Calu3 (cell line): ENCODE measurements at regions not wholly inside any gene's neighbourhood (a gene's known extent, or its start where the extent isn't known, plus 50 kb on each side); places are given as distances from the start of the nearest gene placed in this dataset.

Source experiments
- BruUV-seq: library from RNA; stranded (reverse); fragments of 400-500 nt; replicated peaks from 2 replicates; lab custom pipeline; 2021; lab: Mats Ljungman, UMichigan
- CTCF ChIA-PET: fragments of 300-600 bp; sonication (Branson Sonifier 250); formaldehyde crosslinking; loops from one replicate; lab custom pipeline; 2022; ENCODE audit warnings: antibody characterized with exemption; lab: Charles Lee
- DNase-seq: peaks from one replicate; pipeline ENCODE4 v3.0.0; 2022
- H3K27ac Mint-ChIP-seq: one replicate; pipeline ENCODE4 v1.8.0; 2022; ENCODE audit warnings: mixed read lengths; ENCODE audit not compliant: unreplicated experiment
- H3K27me3 Mint-ChIP-seq: one replicate; pipeline ENCODE4 v1.8.0; 2022; ENCODE audit warnings: mixed read lengths; ENCODE audit not compliant: unreplicated experiment
- H3K36me3 Mint-ChIP-seq: one replicate; pipeline ENCODE4 v1.8.0; 2022; ENCODE audit warnings: mild to moderate bottlenecking, moderate library complexity, mixed read lengths; ENCODE audit not compliant: insufficient read depth, unreplicated experiment
- H3K4me1 Mint-ChIP-seq: one replicate; pipeline ENCODE4 v1.8.0; 2022; ENCODE audit warnings: mild to moderate bottlenecking, low read depth, mixed read lengths; ENCODE audit not compliant: unreplicated experiment
- H3K4me3 Mint-ChIP-seq: one replicate; pipeline ENCODE4 v1.8.0; 2022; ENCODE audit warnings: mild to moderate bottlenecking, low read depth, moderate library complexity, mixed read lengths; ENCODE audit not compliant: unreplicated experiment
- H3K9me3 Mint-ChIP-seq: one replicate; pipeline ENCODE4 v1.8.0; 2022; ENCODE audit warnings: low read depth, mixed read lengths; ENCODE audit not compliant: unreplicated experiment
- CTCF ChIP-seq: fragments of 200-600 bp; IDR thresholded peaks from one replicate; pipeline ENCODE4 v1.8.0; 2022; ENCODE audit warnings: antibody characterized with exemption; ENCODE audit not compliant: unreplicated experiment
- intact Hi-C: fragments of 100-400 bp; cut with micrococcal nuclease; formaldehyde crosslinking; loops from one replicate; pipeline ENCODE4 v1.10.0; 2022; ENCODE audit not compliant: unreplicated experiment

GRCh38 chr5:101991486-101991885 is 304.6 kb downstream of the SLCO4C1 start:
- TF ChIP-seq CTCF = no peak
- no TSS peak for BruUV-seq

GRCh38 chr5:101989659-101990058 is 306.4 kb downstream of the SLCO4C1 start:
- CTCF ChIA-PET = no interaction called here
- H3K9me3 Mint-ChIP-seq = peaks cover 7% of the 10 kb centered on the region
- H3K36me3 Mint-ChIP-seq = no peaks in the 10 kb centered on the region
- no TSS peak for BruUV-seq
- no peak overlapping the region for H3K4me3 Mint-ChIP-seq
- no peak for TF ChIP-seq CTCF
- H3K4me1 Mint-ChIP-seq = peaks cover 10% of the 10 kb centered on the region
- intact Hi-C loops = no loop called here
- no peaks in the 10 kb centered on the region for H3K27me3 Mint-ChIP-seq
- no peak for DNase-seq
- no peak overlapping the region for H3K27ac Mint-ChIP-seq

More at GRCh38 chr5:101991486-101991885, 304.6 kb downstream of the SLCO4C1 start:
- no peak overlapping the region for H3K27ac Mint-ChIP-seq
- peaks cover 6% of the 10 kb centered on the region for H3K36me3 Mint-ChIP-seq
- no peak for DNase-seq
- peaks cover 7% of the 10 kb centered on the region for H3K9me3 Mint-ChIP-seq
- H3K27me3 Mint-ChIP-seq = no peaks in the 10 kb centered on the region
- CTCF ChIA-PET = interaction anchor here (0.7 kb wide), 1 partner anchor 1242 kb away, joined by 11 read pairs; no protein-coding TSS in a partner anchor
- no peak overlapping the region for H3K4me3 Mint-ChIP-seq
- intact Hi-C loops = no loop called here
- H3K4me1 Mint-ChIP-seq = peaks cover 21% of the 10 kb centered on the region

GRCh38 chr5:101977729-101978345 is 318.2 kb downstream of the SLCO4C1 start:
- CTCF ChIA-PET = interaction anchor here (0.9 to 1.5 kb wide), 2 partner anchors 15 to 18 kb away, joined by 3 read pairs; no protein-coding TSS in a partner anchor
- intact Hi-C loops = loop anchor here (1.0 to 10.0 kb wide), 2 partner anchors 36 to 583 kb away; no protein-coding TSS in a partner anchor

GRCh38 chr5:101976933-101977332 is 319.2 kb downstream of the SLCO4C1 start:
- intact Hi-C loops = loop anchor here (1.0 to 10.0 kb wide), 2 partner anchors 35 to 582 kb away; no protein-coding TSS in a partner anchor
- no peak for DNase-seq
- Mint-ChIP-seq H3K27me3 (no peaks in the 10 kb centered on the region), H3K9me3 (no peaks in the 10 kb centered on the region), H3K27ac (no peak overlapping the region), H3K4me1 (peaks cover 7% of the 10 kb centered on the region), H3K36me3 (no peaks in the 10 kb centered on the region), H3K4me3 (no peak overlapping the region)
- TF ChIP-seq CTCF = no peak
- no TSS peak for BruUV-seq
- CTCF ChIA-PET = no interaction called here

More at GRCh38 chr5:101977729-101978345, 318.2 kb downstream of the SLCO4C1 start:
- Mint-ChIP-seq H3K4me1 (peaks cover 7% of the 10 kb centered on the region), H3K9me3 (no peaks in the 10 kb centered on the region), H3K4me3 (no peak overlapping the region), H3K27me3 (no peaks in the 10 kb centered on the region), H3K27ac (no peak overlapping the region), H3K36me3 (no peaks in the 10 kb centered on the region)
- no TSS peak for BruUV-seq
- DNase-seq = peak; percentile 20
- peak; percentile 64 for TF ChIP-seq CTCF
